SK-N-SH treated with all-trans-retinoic acid at 6 μM for 48 hours (cell line): ENCODE measurements at regions not wholly inside any gene's neighbourhood (a gene's known extent, or its start where the extent isn't known, plus 50 kb on each side); places are given as distances from the start of the nearest gene placed in this dataset.

Experiments
- ATAC-seq: fragments of 200-7000 bp; cut with Tn5 transposase; 3 replicates; pipeline ENCODE4 v1.9.1; 2020; ENCODE audit warnings: mild to moderate bottlenecking, moderate library complexity
- ARNTL ChIP-seq: fragments of 450-650 bp; formaldehyde crosslinking; IDR thresholded peaks from 2 replicates; pipeline ENCODE4 v1.5.0; 2020; ENCODE audit warnings: low read depth, mild to moderate bottlenecking, moderate library complexity, borderline replicate concordance
- BACH2 ChIP-seq: fragments of 250-450 bp; sonication (Bioruptor Pico); IDR thresholded peaks from 2 replicates; pipeline ENCODE4 v1.9.0; 2021; ENCODE audit warnings: mild to moderate bottlenecking, borderline replicate concordance
- CSDC2 ChIP-seq: fragments of 250-450 bp; sonication (Bioruptor Pico); IDR thresholded peaks from 2 replicates; pipeline ENCODE4 v1.5.0; 2020; ENCODE audit warnings: mild to moderate bottlenecking, moderate library complexity
- ESRRG ChIP-seq: fragments of 250-450 bp; sonication (Bioruptor Pico); IDR thresholded peaks from 2 replicates; pipeline ENCODE4 v1.6.1; 2021; ENCODE audit warnings: mild to moderate bottlenecking
- GLIS3 ChIP-seq: fragments of 250-450 bp; sonication (Bioruptor Pico); IDR thresholded peaks from 2 replicates; pipeline ENCODE4 v1.5.0; 2020; ENCODE audit warnings: mild to moderate bottlenecking, moderate library complexity
- ISL1 ChIP-seq: fragments of 250-450 bp; sonication (Bioruptor Pico); IDR thresholded peaks from 2 replicates; pipeline ENCODE4 v2.1.2; 2022; ENCODE audit warnings: mild to moderate bottlenecking, moderate library complexity
- OSR1 ChIP-seq: fragments of 250-450 bp; sonication (Bioruptor Pico); IDR thresholded peaks from 2 replicates; pipeline ENCODE4 v1.8.0; 2022; ENCODE audit warnings: moderate library complexity, mild to moderate bottlenecking, inconsistent platforms
- PPARA ChIP-seq: fragments of 250-450 bp; sonication (Bioruptor Pico); IDR thresholded peaks from 2 replicates; pipeline ENCODE4 v1.5.0; 2020; ENCODE audit warnings: mild to moderate bottlenecking, borderline replicate concordance
- RARB ChIP-seq: fragments of 250-450 bp; sonication (Bioruptor Pico); IDR thresholded peaks from 2 replicates; pipeline ENCODE4 v1.8.0; 2021; ENCODE audit warnings: mild to moderate bottlenecking, moderate library complexity
- SNAI2 ChIP-seq: fragments of 250-450 bp; sonication (Bioruptor Pico); IDR thresholded peaks from 2 replicates; pipeline ENCODE4 v1.5.0; 2020; ENCODE audit warnings: mild to moderate bottlenecking, moderate library complexity
- TCF4 ChIP-seq: fragments of 250-450 bp; sonication (Bioruptor Pico); IDR thresholded peaks from 2 replicates; pipeline ENCODE4 v1.8.0; 2021; ENCODE audit warnings: mild to moderate bottlenecking, moderate library complexity, borderline replicate concordance
- TOX ChIP-seq: fragments of 250-450 bp; sonication (Bioruptor Pico); IDR thresholded peaks from 2 replicates; pipeline ENCODE4 v1.8.0; 2021; ENCODE audit warnings: mild to moderate bottlenecking, moderate library complexity, borderline replicate concordance
- ZC3H10 ChIP-seq: fragments of 250-450 bp; sonication (Bioruptor Pico); IDR thresholded peaks from 2 replicates; pipeline ENCODE4 v1.5.1; 2021; ENCODE audit warnings: mild to moderate bottlenecking, moderate library complexity
- ZFP3 ChIP-seq: fragments of 250-450 bp; sonication (Bioruptor Pico); IDR thresholded peaks from 2 replicates; pipeline ENCODE4 v1.5.0; 2020; ENCODE audit warnings: mild to moderate bottlenecking, moderate library complexity
- ZNF565 ChIP-seq: fragments of 450-650 bp; formaldehyde crosslinking; conservative IDR thresholded peaks from 2 replicates; pipeline ENCODE4 v1.5.0; 2020; ENCODE audit warnings: low read depth, mild to moderate bottlenecking, moderate library complexity
- ZNF70 ChIP-seq: fragments of 450-650 bp; formaldehyde crosslinking; IDR thresholded peaks from 2 replicates; pipeline ENCODE4 v1.5.0; 2020; ENCODE audit warnings: mild to moderate bottlenecking, moderate library complexity
- ZNF8 ChIP-seq: fragments of 450-650 bp; formaldehyde crosslinking; IDR thresholded peaks from 2 replicates; pipeline ENCODE4 v1.5.0; 2020; ENCODE audit warnings: mild to moderate bottlenecking, moderate library complexity
- TF ChIP-seq, protein P1 (sequence below): fragments of 250-450 bp; sonication (Bioruptor Pico); IDR thresholded peaks from 2 replicates; pipeline ENCODE4 v1.5.0; 2020; ENCODE audit warnings: mild to moderate bottlenecking, moderate library complexity
- TF ChIP-seq, protein P2 (sequence below): fragments of 250-450 bp; sonication (Bioruptor Pico); IDR thresholded peaks from 2 replicates; pipeline ENCODE4 v1.5.1; 2020; ENCODE audit warnings: low read depth, mild to moderate bottlenecking, moderate library complexity
- TF ChIP-seq, protein P3 (sequence below): fragments of 250-450 bp; sonication (Bioruptor Pico); IDR thresholded peaks from 2 replicates; pipeline ENCODE4 v1.5.1; 2021; ENCODE audit warnings: mild to moderate bottlenecking, moderate library complexity
- TF ChIP-seq, protein P4 (sequence below): fragments of 250-450 bp; sonication (Bioruptor Pico); IDR thresholded peaks from 2 replicates; pipeline ENCODE4 v1.8.0; 2020; ENCODE audit warnings: mild to moderate bottlenecking, moderate library complexity, borderline replicate concordance

DNA sequence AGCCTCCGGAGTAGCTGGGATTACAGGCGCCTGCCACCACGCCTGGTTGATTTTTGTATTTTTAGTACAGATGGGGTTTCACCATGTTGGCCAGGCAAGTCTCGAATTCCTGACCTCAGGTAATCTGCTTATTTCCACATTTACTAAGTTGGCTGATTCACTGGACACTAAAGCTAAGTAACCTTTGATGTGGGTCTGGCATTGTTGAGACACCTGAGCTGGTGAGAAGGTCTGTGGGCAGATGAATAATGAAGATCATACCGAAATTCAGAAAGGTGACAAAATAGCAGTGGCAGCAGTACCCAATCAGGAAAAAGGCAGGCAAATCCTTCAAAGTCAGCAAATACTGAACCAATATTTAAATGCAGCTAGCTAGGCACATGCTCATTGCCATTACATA lies 210.6 kb upstream of the ZNF608 start:
- no peak for ATAC-seq
- TF ChIP-seq OSR1 (CRISPR knock-in tag) (no peak), CSDC2 (CRISPR knock-in tag) (no peak), ZC3H10 (CRISPR knock-in tag) (no peak), ZFP3 (no peak), ZNF8 (CRISPR knock-in tag) (no peak), ZNF70 (no peak), PPARA (CRISPR knock-in tag) (no peak), RARB (CRISPR knock-in tag) (no peak), TOX (CRISPR knock-in tag) (no peak), ISL1 (CRISPR knock-in tag) (no peak)
- TF ChIP-seq, protein P1, sequence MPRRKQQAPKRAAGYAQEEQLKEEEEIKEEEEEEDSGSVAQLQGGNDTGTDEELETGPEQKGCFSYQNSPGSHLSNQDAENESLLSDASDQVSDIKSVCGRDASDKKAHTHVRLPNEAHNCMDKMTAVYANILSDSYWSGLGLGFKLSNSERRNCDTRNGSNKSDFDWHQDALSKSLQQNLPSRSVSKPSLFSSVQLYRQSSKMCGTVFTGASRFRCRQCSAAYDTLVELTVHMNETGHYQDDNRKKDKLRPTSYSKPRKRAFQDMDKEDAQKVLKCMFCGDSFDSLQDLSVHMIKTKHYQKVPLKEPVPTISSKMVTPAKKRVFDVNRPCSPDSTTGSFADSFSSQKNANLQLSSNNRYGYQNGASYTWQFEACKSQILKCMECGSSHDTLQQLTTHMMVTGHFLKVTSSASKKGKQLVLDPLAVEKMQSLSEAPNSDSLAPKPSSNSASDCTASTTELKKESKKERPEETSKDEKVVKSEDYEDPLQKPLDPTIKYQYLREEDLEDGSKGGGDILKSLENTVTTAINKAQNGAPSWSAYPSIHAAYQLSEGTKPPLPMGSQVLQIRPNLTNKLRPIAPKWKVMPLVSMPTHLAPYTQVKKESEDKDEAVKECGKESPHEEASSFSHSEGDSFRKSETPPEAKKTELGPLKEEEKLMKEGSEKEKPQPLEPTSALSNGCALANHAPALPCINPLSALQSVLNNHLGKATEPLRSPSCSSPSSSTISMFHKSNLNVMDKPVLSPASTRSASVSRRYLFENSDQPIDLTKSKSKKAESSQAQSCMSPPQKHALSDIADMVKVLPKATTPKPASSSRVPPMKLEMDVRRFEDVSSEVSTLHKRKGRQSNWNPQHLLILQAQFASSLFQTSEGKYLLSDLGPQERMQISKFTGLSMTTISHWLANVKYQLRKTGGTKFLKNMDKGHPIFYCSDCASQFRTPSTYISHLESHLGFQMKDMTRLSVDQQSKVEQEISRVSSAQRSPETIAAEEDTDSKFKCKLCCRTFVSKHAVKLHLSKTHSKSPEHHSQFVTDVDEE (CRISPR knock-in tag) = no peak
- TF ChIP-seq, protein P2, sequence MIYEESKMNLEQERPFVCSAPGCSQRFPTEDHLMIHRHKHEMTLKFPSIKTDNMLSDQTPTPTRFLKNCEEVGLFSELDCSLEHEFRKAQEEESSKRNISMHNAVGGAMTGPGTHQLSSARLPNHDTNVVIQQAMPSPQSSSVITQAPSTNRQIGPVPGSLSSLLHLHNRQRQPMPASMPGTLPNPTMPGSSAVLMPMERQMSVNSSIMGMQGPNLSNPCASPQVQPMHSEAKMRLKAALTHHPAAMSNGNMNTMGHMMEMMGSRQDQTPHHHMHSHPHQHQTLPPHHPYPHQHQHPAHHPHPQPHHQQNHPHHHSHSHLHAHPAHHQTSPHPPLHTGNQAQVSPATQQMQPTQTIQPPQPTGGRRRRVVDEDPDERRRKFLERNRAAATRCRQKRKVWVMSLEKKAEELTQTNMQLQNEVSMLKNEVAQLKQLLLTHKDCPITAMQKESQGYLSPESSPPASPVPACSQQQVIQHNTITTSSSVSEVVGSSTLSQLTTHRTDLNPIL = no peak
- TF ChIP-seq, protein P3, sequence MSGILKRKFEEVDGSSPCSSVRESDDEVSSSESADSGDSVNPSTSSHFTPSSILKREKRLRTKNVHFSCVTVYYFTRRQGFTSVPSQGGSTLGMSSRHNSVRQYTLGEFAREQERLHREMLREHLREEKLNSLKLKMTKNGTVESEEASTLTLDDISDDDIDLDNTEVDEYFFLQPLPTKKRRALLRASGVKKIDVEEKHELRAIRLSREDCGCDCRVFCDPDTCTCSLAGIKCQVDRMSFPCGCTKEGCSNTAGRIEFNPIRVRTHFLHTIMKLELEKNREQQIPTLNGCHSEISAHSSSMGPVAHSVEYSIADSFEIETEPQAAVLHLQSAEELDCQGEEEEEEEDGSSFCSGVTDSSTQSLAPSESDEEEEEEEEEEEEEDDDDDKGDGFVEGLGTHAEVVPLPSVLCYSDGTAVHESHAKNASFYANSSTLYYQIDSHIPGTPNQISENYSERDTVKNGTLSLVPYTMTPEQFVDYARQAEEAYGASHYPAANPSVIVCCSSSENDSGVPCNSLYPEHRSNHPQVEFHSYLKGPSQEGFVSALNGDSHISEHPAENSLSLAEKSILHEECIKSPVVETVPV (CRISPR knock-in tag) = no peak
- TF ChIP-seq, protein P4, sequence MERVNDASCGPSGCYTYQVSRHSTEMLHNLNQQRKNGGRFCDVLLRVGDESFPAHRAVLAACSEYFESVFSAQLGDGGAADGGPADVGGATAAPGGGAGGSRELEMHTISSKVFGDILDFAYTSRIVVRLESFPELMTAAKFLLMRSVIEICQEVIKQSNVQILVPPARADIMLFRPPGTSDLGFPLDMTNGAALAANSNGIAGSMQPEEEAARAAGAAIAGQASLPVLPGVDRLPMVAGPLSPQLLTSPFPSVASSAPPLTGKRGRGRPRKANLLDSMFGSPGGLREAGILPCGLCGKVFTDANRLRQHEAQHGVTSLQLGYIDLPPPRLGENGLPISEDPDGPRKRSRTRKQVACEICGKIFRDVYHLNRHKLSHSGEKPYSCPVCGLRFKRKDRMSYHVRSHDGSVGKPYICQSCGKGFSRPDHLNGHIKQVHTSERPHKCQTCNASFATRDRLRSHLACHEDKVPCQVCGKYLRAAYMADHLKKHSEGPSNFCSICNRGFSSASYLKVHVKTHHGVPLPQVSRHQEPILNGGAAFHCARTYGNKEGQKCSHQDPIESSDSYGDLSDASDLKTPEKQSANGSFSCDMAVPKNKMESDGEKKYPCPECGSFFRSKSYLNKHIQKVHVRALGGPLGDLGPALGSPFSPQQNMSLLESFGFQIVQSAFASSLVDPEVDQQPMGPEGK = no peak

DNA sequence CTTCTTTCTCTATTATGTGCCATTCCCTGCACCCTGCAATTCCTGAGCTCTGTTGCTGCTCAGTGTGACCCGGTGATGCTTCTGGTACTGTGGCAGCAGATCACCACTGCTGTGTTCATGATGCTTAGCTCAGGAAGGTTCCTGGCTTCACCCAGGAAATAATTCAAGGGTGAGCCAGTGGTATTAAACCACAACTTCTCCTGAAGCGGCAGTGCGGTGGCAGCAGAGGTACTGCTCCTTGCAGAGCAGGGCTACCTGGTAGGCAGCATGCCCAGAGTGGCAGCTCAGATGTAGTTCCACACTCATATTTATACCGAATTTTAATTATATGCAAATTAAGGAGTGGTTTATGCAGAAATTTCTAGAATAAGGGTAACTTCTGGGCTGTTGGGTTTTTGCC lies 213.8 kb upstream of the ZNF608 start:
- no peak for TF ChIP-seq TCF4 (CRISPR knock-in tag)
- TF ChIP-seq RARB (CRISPR knock-in tag) = no peak
- no peak for TF ChIP-seq ESRRG (CRISPR knock-in tag)
- no peak for TF ChIP-seq BACH2
- no peak for TF ChIP-seq TOX (CRISPR knock-in tag)
- TF ChIP-seq ZNF565 (CRISPR knock-in tag) = no peak
- no peak for TF ChIP-seq ISL1 (CRISPR knock-in tag)
- no peak for TF ChIP-seq ZFP3
- TF ChIP-seq ZNF70 = no peak
- no peak for TF ChIP-seq GLIS3
- no peak for TF ChIP-seq SNAI2 (CRISPR knock-in tag)
- TF ChIP-seq ZC3H10 (CRISPR knock-in tag) = no peak
- TF ChIP-seq, protein P3 (CRISPR knock-in tag) = no peak
- ATAC-seq = no peak

DNA sequence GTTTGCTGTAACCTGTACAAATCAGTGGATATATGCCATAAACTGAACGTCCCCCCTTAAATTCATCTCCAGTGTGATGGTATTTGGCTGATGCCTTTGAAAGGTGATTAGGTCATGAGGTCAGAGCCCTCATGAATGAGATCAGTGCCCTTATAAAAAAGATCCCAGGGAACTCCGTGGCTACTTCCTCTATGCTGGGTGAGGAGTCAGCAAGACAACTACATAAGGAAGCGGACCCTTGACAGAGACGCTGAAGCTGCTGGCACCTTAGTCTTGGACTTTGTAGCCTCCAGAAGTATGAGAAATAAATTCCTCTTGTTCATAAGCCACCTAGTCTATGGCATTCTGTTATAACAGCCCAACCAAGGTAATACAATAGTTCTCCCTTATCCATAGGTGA lies 215.1 kb upstream of the ZNF608 start:
- TF ChIP-seq, protein P1 (CRISPR knock-in tag) = no peak
- no peak for TF ChIP-seq ZNF565 (CRISPR knock-in tag)
- TF ChIP-seq OSR1 (CRISPR knock-in tag) = no peak
- TF ChIP-seq RARB (CRISPR knock-in tag) = no peak
- no peak for TF ChIP-seq CSDC2 (CRISPR knock-in tag)
- no peak for TF ChIP-seq ESRRG (CRISPR knock-in tag)
- no peak for TF ChIP-seq ZNF70
- TF ChIP-seq, protein P4 = no peak
- TF ChIP-seq TCF4 (CRISPR knock-in tag) = no peak
- no peak for TF ChIP-seq TOX (CRISPR knock-in tag)
- no peak for TF ChIP-seq ARNTL (CRISPR knock-in tag)
- no peak for TF ChIP-seq SNAI2 (CRISPR knock-in tag)
- no peak for TF ChIP-seq GLIS3
- TF ChIP-seq BACH2 = no peak
- no peak for TF ChIP-seq ZC3H10 (CRISPR knock-in tag)
- TF ChIP-seq ZFP3 = no peak
- no peak for TF ChIP-seq ISL1 (CRISPR knock-in tag)
- no peak for TF ChIP-seq ZNF8 (CRISPR knock-in tag)
- ATAC-seq = no peak
